OCI-LY3 (cell line): ENCODE measurements at regions not wholly inside any gene's neighbourhood (a gene's known extent, or its start where the extent isn't known, plus 50 kb on each side); places are given as distances from the start of the nearest gene placed in this dataset.

Experiments
- EZH2phosphoT487 ChIP-seq: fragments of 200-600 bp; shearing (Covaris generic); IDR thresholded peaks from 2 replicates; pipeline ENCODE4 v1.6.1; 2018; ENCODE audit warnings: antibody characterized with exemption, mixed run types, low read depth
- TF ChIP-seq, protein P1 (sequence below): fragments of 200-600, 300-600 bp; sonication (generic); IDR thresholded peaks from 2 replicates; pipeline ENCODE4 v1.5.1; 2014; ENCODE audit warnings: antibody characterized with exemption, low read length, low read depth

GRCh38 chr14:82035397-82035796, 501.7 kb upstream of the SEL1L start:
- TF ChIP-seq, protein P1, sequence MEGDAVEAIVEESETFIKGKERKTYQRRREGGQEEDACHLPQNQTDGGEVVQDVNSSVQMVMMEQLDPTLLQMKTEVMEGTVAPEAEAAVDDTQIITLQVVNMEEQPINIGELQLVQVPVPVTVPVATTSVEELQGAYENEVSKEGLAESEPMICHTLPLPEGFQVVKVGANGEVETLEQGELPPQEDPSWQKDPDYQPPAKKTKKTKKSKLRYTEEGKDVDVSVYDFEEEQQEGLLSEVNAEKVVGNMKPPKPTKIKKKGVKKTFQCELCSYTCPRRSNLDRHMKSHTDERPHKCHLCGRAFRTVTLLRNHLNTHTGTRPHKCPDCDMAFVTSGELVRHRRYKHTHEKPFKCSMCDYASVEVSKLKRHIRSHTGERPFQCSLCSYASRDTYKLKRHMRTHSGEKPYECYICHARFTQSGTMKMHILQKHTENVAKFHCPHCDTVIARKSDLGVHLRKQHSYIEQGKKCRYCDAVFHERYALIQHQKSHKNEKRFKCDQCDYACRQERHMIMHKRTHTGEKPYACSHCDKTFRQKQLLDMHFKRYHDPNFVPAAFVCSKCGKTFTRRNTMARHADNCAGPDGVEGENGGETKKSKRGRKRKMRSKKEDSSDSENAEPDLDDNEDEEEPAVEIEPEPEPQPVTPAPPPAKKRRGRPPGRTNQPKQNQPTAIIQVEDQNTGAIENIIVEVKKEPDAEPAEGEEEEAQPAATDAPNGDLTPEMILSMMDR = no peak
- no peak for TF ChIP-seq EZH2phosphoT487
